GM18870 (cell line): ENCODE measurements at regions not wholly inside any gene's neighbourhood (a gene's known extent, or its start where the extent isn't known, plus 50 kb on each side); places are given as distances from the start of the nearest gene placed in this dataset.
"Not testable (repeated sequence)": the region's sequence is repeated elsewhere in the genome, so short reads cannot be mapped to it uniquely, and the experiment has no call there.

Experiments used
- ATAC-seq: cut with Tn5 transposase; IDR thresholded peaks from one replicate; pipeline ENCODE4 v1.9.1; 2021; ENCODE audit warnings: moderate library complexity; ENCODE audit not compliant: unreplicated experiment

DNA sequence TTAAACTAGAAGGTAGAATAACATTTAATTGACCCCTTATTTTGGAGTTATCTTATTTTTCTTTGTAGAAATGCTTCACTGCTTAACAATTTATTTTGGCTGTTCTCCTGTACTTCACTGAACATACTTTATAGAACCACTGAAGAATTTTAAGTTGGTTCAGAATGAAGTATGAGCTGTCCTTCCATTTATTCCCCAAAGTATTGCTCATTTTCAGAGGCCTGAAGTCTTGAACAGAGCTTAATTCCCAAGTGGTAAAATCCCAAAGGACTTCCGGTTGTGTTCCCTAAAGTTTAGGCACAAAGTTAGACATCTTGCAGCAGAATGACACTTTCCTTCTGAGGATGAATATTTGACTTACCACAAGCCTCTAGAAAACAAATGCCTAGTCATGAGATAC, 233.3 kb downstream of the TINAG start:
- ATAC-seq = no peak

DNA sequence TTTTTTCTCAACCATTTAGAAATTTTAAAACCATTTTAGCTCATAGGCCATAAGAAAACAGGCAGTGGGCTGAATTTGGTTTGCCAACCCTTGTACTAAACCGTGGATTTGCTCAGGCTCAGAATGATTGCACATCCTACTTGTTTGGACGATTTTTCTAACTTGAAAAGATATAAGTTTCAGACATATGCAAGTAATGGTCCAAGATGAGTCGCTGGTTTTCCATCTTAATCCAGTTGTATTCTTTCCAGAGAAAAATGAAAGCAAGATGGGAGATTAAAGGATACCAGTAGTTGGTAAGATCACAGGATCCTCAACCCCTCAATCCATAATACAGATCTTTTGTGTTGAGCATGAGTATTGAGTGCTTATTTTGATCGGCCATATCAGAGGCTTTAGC, 250.9 kb downstream of the TINAG start:
- ATAC-seq = no peak

DNA sequence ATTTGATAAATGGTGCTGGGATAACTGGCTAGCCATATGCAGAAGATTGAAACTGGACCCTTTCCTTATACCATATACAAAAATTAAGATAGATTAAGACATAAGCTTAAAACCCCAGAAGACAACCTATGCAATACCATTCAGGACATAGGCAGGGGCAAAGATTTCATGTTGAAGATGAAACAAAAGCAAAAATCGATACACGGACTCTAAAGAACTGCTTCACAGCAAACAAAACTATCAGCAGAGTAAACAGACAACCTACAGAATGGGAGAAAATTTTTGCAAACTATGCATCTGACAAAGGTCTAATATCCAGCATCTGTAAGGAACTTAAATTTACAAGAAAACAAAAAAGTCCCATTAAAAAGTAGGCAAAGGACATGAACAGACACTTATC, 255.9 kb downstream of the TINAG start:
- not testable (repeated sequence) for ATAC-seq

DNA sequence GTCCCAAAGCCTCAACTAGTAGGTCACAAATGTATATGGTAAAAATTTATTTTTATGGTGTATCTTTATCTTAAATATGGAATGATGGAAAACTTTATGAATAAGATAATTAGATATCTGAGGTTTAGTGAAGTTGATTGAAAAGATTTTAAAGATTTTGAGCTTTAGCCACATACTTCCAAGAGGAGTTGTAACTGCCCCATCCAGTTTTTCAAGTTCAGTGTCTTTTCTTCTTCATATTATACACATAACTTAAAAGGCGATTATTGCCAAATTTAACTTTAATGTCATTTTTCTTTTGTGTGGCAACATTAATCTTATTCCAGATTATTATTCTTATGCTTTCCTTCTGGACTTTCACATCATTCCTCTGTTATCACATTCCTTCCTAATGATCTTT, 266.4 kb downstream of the TINAG start:
- ATAC-seq = no peak

DNA sequence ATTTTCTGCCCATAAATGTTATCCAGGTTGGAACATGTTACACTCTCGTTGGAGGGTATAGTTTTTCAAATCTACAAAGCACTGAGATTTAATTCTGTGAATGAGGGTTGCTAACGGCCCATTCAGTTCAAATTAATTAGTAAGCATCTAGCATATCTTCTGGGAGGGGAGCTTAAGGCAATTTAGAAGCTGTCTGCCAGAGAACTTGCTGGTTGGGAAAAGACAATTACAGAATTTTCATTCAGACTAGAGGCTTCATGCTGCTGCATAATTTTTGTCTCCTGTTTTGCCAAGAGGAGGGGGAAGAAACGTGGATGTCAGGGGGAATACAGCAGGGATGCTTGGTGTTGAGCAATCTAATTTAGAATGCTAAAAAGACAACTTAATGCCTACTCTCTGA, 268.3 kb upstream of the FAM83B start:
- ATAC-seq = no peak

DNA sequence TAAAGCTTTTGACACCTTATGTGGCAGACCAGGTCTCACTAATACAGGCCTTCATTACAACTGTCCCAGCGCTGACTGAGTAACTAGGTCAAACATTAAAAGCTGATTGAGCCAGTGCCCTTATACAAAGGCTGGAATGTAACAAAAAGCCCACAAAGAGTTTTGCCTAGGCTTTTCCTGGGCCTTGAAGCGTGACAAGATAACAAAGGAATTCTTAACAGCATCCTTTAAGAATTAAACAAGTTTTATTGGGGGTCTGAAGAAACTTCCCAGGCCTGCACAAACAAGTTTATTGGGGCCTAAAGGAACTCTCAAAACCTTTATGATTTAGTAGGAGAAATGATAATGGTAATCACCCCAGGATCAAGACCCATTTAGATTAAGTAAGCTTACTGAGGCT, 267.6 kb upstream of the FAM83B start:
- no peak for ATAC-seq

DNA sequence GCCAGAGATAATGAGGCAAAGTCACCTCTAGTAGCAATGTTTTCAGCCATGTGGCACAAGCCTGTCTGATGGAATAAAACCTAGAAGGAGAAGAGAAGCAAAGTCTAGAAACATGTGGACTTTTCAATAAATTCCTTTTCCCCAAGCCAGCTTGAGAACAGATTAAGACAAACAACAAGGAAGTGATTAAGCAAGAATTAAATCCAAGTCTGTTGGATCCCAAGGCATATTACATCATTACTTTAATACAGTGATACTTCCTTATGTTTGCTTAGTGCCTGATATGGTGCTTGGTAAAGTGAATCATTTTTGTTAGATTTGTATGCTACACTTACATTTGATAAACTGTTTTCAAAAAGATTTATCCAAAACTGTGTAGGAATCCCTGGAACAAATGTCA, 260.3 kb upstream of the FAM83B start:
- ATAC-seq = no peak

DNA sequence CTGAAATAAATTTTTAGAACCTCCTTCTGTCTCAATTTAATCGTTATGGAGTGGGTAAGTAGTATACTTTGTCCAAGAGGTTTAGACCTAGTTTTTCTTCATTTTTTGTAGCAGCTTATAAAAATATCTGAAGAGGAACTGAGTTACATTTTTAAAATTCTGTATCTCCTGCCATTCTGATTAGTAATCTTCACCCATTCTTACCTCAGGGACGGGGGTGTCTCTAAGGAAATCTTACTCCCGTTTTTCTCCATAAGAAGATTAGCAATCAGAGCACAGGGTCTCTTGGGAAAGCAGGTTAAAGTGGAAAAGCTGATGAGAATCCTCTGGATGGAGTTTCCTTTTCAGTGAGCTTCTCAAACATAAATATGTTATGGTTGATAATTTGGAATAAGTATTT, 259.3 kb upstream of the FAM83B start:
- no peak for ATAC-seq

DNA sequence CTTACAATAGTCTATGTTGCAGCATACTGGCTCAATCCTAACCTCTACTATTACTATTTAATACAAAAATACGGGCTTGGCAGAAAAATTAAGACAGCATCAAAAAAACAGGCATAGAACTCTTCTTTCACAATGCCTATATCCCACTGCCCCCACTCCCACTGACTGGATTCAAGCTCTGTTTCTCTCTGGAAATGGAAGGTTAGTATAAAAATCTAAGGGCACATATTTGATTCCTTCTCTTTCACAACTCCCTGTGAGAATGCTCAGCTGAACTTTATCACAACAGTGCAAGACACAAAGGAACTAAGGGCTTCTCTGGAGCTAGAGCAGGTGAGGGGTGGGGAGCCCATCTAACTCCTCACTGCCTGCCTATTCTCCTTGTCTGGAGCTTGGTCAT, 258.4 kb upstream of the FAM83B start:
- ATAC-seq = no peak

DNA sequence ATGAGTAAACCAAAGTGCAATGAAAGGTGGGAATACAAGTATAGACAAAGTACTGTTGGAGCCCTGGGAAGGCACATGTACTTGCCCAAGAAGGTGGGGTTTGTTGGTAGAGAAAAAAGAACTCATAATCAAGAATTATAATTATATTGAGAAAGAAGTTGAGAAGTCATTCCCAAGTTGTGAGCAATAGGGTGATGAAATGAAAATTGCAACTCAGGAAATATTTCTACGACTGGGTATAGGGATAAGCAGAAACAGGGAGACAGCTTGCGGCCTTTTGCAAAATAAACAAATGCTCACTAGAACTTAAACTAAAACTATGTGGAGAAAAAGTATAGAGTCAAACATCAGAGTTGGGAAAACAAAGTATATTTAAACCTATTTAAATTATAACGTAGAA, 250.7 kb upstream of the FAM83B start:
- no peak for ATAC-seq

DNA sequence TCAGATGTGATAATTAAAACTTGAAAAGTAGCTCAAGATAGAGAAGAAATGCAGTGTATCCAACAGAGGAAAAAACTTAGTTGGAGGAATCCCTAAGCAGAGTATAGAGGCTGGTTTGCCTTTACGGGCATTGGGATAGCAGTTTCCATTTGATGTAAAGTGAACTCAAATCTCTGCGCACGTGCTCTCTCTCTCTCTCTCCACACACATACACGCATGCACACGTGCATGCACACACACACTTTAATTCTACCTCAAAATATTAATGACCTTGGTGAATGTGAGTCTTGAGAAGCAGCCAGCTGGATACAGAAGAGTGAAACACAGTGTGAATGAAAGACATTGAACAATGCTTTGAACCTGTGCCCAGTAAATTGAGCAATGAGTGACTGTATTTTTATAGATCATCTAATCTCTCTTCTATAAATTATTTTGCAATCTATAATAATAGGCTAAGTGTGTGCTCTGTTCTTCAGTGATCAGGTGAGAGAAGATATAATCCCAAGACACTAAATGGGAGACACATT, 247.7 kb upstream of the FAM83B start:
- no peak for ATAC-seq

DNA sequence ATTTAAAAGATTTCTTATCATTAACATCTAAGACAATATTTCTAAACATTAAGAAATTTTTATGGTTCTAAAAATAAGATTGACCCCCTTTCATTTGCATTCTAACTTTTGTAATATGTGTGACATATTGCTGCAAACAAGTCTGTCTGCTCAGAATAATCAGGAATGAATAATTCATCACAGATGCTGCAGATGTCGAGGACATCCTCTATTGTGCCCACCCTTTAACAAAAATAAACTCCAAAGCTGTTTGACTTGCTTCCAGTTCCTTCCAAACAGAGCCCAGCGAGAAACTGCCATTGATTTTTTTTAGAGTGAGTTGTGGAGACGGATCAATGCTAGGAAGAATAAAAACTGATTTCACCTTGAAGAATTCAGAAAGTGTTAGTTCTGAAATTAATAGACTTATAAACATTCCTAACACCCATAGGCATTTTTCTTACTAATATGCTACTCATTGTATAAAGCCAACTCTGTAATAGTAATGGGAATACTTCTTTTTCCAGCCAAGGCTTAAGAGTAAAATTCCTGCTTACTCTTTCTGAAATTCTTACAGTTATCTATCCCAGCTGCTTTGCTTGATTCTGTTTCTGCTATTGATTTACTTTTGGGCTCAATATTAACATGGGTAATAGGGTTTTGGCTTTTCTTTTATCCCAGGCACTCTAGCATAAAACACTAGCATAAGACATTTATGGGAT, 244.8 kb upstream of the FAM83B start:
- ATAC-seq = no peak

DNA sequence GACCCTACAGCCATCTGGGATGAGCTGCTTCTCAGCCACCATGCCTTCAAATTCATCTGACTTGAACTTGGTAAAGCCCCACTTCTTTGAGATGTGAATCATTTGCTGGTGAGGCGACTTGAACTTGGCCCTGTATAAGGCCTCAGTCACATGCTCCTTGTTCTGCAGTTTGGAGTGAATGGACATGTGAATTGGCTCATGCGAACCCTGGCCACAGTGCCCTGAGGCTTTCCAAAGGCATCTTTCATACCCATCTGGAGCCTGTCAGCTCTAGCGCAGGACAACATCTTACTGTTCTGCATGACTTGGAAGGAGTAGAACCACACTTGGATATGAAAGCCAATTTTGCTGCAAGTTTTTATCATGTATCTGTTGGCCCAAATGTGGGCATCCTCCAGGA, 244.0 kb upstream of the FAM83B start:
- ATAC-seq = no peak

DNA sequence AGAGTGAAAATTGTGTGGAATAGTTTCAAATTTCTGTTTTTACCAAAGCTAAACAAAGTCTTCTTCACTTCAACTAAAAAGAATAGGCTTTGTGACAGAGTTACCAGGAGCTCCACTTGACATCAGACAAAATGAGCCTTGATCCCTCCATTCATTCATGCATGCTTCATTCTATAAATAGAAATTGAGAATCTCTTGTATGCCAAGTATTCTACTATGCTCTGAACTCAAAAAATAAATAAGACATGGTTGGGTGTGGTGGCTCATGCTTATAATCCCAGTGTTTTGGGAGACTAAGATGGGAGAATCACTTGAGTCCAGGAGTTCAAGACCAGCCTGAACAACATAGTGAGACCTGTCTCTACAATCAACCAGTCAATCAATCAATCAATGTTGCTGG, 236.6 kb upstream of the FAM83B start:
- ATAC-seq = no peak

DNA sequence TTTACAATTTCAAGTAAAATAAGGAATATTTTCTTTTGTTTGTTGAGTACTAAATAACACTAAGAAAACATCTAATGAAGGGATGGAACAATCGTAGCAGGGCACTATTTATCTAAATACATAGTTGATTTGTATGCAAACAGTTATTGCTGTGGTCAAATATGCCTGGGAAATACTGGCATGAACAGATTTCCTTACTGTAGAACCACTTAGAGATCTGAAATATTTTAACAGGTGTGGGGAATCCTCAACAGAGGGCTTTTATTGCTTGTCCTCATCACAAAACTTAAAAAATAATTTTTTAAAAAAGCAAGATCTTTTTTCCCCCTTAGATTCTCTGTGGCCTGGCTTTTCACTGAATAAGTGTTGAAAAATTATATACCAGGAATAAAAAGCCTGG, 233.0 kb upstream of the FAM83B start:
- no peak for ATAC-seq

DNA sequence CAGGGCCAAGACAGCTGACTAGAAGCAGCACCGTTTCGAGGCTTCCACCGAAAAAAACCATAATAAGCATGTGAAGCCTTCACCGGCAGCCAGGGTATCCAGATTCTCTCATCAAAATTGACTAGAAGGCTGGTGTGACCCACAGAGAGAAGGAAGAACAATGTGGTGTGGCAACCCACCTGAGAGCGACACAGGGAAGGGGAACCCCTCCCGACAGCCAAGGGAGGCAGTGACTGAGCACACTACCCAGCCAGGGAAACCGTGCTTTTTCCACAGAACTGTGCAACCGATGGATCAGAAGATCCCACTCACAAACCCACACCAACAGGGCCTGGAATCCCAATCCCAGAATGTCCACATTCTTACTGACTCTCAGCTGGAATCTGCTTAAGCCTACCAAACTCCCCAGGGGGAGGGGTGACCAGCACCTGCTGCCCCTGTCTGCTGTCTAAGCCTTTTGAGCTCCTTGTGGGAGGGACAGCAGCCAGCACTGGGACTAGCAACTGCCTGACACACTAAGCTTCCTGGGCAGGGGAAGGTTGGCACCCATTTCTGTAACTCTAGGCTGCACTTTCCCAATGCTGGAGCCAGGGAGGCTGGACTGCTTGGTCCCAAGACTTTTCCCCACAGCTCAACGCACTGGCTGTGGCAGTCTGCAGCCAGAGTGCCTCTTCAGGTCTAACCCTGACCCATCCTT, 231.9 kb upstream of the FAM83B start:
- no peak for ATAC-seq

DNA sequence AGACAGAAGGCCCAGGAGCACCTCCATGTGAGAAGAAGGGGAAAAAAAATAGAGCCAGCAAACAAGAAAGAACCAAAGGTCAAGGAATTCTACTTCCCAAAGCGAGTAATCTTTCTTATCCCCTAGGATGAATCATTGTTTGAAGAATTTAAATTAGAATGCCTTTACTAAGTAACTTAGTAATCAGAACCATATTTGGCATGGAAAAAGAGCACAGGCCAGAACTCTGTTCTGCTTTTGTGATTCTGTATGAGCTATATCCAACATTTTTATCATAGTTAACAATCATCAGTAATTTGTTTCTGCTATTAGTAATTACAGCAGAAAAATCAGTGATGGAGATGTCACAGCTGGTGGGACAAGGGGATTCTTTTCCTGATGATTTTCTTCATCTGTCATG, 228.8 kb upstream of the FAM83B start:
- no peak for ATAC-seq

DNA sequence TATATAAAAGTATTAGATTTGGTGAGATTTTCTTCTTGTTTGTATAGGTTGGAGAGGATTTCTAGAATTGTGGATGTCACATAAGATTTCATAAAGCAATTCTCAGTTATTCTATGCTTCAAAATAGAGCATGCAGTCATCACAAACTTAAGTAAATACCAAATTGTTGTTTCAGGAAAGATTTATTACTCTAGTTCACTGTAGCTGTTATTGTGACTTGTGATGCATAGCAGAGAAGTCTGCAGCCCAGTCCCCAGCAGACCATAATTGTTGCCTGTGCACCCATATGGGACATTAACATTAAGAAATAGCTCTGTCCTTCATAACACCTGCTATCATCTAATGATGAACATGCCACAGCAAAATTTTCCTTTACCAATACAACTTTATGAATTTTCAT, 228.0 kb upstream of the FAM83B start:
- ATAC-seq = no peak

DNA sequence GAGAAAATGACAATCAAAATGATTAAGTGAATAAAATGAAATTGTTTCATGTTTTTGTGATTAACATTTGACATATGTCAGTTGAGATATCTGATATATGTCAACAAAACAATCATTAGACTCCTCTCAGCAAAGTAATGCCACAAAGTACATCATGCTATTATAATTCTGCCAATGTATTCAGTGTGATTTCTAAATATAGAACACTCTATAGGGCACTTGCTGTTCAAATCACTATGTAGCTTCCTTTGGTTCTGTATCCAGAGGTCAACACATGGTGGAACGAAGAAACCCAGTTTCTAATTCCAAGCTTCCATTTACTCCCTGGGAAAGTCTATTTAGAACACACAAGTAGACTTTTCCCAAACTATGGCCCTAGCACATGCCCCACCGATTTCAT, 227.5 kb upstream of the FAM83B start:
- no peak for ATAC-seq

DNA sequence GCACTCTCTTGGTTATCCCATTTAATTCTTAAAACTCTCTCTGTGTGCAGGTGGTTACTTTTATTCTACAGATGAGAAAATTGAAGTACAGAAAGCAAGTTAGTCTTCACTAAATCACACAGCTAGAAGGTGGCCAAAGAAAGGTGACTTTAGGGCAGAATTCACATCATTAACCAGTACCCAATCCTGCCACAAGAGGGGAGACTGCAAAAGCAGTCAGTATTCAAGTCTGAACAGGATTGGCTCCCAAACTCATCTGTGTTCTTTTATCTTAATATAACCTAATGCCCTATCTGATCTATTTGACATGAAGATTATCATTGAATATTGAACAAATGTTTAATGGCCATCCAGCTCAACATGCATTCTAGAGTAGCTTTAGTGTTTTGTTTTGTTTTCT, 225.3 kb upstream of the FAM83B start:
- ATAC-seq = no peak

DNA sequence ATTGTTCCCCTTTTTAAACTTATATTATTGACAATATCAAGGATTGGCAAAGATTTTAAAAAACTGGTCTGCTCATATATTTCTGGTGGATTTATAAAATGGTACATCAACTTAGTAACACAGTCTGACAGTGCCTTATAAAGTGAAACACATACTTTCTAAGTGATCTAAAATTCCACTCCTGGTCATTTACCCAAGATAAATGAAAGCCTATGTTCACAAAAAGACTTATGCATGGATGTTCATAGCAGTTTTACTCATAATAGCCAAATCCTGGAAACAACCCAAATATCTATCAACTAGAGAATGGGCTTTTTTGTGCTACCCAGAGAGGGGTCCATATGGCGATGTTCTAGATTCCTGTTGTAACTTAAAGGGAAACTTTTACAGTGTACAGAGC, 222.4 kb upstream of the FAM83B start:
- ATAC-seq = no peak

DNA sequence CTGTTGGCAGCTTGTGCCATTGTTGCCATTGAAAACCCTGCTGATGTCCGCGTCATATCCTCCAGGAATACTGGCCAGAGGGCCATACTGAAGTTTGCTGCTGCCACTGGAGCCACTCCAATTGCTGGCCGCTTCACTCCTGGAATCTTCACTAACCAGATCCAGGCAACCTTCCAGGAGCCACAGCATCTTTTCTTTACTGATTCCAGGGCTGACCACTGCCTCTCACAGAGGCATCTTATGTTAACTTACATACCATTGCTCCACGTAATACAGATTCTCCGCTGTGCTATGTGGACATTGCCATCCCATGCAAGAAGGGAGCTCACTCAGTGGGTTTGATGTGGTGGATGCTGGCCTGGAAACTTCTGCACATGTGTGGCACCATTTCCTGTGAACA, 221.8 kb upstream of the FAM83B start:
- ATAC-seq = no peak

DNA sequence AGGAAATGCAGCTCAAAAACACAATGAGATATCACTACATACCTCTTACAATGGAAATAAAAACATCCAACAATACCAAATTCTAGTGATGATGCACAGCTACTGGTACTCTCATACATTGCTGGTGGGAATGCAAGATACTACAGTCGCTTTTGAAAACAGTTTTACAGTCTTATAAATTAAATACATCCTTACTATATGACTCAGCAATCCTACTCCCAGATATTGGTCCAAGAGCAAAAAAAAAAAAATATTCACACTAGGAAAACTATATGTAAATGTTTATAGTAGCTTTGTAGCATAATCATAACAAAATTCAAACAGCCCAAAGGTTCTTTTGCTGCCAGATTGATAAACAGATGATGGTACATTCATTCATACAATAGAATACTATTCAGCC, 217.4 kb upstream of the FAM83B start:
- no peak for ATAC-seq
